ENCODE measurements at regions not wholly inside any gene's neighbourhood (a gene's known extent, or its start where the extent isn't known, plus 50 kb on each side); places are given as distances from the start of the nearest gene placed in this dataset.
"Not testable (repeated sequence)": the region's sequence is repeated elsewhere in the genome, so short reads cannot be mapped to it uniquely, and the experiment has no call there.

DNA sequence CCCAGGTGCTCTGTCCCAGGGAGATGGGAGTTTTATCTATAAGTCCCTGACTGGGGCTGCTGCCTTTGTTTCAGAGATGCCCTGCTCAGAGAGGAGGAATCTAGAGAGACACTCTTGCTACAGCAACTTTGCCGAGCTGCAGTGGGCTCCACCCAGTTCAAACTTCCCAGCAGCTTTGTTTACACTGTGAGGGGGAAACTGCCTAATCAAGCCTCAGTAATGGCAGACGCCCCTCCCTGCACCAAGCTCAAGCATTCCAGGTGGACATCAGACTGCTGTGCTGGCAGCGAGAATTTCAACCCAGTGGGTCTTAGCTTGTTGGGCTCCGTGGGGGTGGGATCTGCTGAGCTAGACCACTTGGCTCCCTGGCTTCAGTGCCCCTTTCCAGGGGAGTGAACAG lies 50.2 kb upstream of the RASA1 start:
- not testable (repeated sequence) for DNase-seq

Measured in GF-D8 (cell line).